ENCODE measurements at regions not wholly inside any gene's neighbourhood (a gene's known extent, or its start where the extent isn't known, plus 50 kb on each side); places are given as distances from the start of the nearest gene placed in this dataset.
A peak's percentile ranks its signal among the peaks of the same experiment; 100 is the strongest.

DNA sequence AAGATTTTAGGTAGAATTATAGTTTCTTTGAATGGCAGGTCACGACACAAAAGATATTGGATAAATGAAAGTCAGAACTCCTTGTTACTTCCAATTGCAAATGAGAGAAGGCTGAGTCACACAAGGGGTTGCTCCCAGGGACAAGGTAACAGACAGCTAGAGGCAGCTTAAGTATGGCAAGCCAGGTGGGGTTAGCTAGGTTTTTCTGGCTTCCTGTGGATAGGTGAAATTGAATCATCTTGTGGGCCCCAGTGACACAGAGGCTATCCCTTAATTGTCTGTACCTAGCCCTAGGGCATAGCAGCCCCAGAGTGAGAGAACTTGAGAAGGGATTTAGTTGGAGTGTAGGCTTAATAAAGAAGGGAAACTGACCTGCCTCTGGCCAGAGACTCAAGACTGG lies 407.7 kb upstream of the SLC8A1 start:
- intact Hi-C loops (cut with micrococcal nuclease; ENCODE audit: unreplicated experiment) = no loop called here
- Histone ChIP-seq H3K4me1 (replicated peaks; ENCODE audit: insufficient read depth) (no peaks in the 10 kb centered on the region), H3K4me3 (no peak overlapping the region), H3K4me2 (no peak overlapping the region), H3K9me3 (ENCODE audit: insufficient read depth, low read depth) (peaks cover 4% of the 10 kb centered on the region), H4K20me1 (ENCODE audit: insufficient read depth) (no peaks in the 10 kb centered on the region), H3K36me3 (ENCODE audit: low read depth) (no peaks in the 10 kb centered on the region), H3K27ac (no peak overlapping the region), H3K79me2 (ENCODE audit: low read depth) (no peaks in the 10 kb centered on the region), H3F3A (ENCODE audit: insufficient read depth, low read depth) (no peaks in the 10 kb centered on the region), H3K27me3 (ENCODE audit: insufficient read depth, low read depth) (no peaks in the 10 kb centered on the region), H2AFZ (no peak overlapping the region), H3K9me2 (ENCODE audit: insufficient read depth) (no peaks in the 10 kb centered on the region)
- DNase-seq = peak in 1 of 2 experiments; percentile 2
- no TSS peak for BruUV-seq (replicated peaks)
- CTCF ChIA-PET = no interaction called here
- POLR2A ChIA-PET (ENCODE audit: unreplicated experiment) = no interaction called here
- no peak for TF ChIP-seq EZH2 (IDR thresholded peaks at IDR 0.05; ENCODE audit: low read depth)
- TF ChIP-seq, protein P1, sequence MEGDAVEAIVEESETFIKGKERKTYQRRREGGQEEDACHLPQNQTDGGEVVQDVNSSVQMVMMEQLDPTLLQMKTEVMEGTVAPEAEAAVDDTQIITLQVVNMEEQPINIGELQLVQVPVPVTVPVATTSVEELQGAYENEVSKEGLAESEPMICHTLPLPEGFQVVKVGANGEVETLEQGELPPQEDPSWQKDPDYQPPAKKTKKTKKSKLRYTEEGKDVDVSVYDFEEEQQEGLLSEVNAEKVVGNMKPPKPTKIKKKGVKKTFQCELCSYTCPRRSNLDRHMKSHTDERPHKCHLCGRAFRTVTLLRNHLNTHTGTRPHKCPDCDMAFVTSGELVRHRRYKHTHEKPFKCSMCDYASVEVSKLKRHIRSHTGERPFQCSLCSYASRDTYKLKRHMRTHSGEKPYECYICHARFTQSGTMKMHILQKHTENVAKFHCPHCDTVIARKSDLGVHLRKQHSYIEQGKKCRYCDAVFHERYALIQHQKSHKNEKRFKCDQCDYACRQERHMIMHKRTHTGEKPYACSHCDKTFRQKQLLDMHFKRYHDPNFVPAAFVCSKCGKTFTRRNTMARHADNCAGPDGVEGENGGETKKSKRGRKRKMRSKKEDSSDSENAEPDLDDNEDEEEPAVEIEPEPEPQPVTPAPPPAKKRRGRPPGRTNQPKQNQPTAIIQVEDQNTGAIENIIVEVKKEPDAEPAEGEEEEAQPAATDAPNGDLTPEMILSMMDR (conservative IDR thresholded peaks at IDR 0.05) = no peak

DNA sequence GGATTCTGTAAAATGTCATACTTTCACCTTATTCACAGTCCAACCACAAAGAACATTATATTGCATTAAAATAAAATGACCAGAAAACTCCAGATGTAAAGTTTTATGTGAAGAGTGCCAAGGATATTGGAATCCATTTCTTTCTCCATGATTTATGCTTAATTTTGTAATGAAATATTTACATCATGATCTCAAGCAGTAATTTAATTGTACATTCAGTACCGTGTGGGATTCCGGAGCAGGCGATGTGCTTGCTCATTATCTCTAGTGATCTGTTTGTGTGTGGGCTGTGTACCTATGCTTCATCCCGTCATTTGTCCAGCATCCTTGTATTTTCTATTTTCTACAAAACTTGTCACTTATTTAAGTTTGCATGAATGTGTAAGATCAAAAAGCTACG lies 415.9 kb upstream of the SLC8A1 start:
- TF ChIP-seq, protein P1 (conservative IDR thresholded peaks at IDR 0.05) = no peak
- TF ChIP-seq EZH2 (IDR thresholded peaks at IDR 0.05; ENCODE audit: low read depth) = no peak
- Histone ChIP-seq H3K4me3 (no peak overlapping the region), H3K27ac (no peak overlapping the region), H3K4me2 (no peak overlapping the region), H3K4me1 (replicated peaks; ENCODE audit: insufficient read depth) (no peaks in the 10 kb centered on the region), H3K9me3 (ENCODE audit: insufficient read depth, low read depth) (no peaks in the 10 kb centered on the region), H3K36me3 (ENCODE audit: low read depth) (no peaks in the 10 kb centered on the region), H3F3A (ENCODE audit: insufficient read depth, low read depth) (no peaks in the 10 kb centered on the region), H4K20me1 (ENCODE audit: insufficient read depth) (no peaks in the 10 kb centered on the region), H2AFZ (no peak overlapping the region; the same call in 1 of the 2 replicates), H3K79me2 (ENCODE audit: low read depth) (no peaks in the 10 kb centered on the region), H3K27me3 (ENCODE audit: insufficient read depth, low read depth) (no peaks in the 10 kb centered on the region), H3K9me2 (ENCODE audit: insufficient read depth) (no peaks in the 10 kb centered on the region)
- intact Hi-C loops (cut with micrococcal nuclease; ENCODE audit: unreplicated experiment) = no loop called here
- DNase-seq = no peak
- no TSS peak for BruUV-seq (replicated peaks)
- CTCF ChIA-PET = no interaction called here
- POLR2A ChIA-PET (ENCODE audit: unreplicated experiment) = no interaction called here

DNA sequence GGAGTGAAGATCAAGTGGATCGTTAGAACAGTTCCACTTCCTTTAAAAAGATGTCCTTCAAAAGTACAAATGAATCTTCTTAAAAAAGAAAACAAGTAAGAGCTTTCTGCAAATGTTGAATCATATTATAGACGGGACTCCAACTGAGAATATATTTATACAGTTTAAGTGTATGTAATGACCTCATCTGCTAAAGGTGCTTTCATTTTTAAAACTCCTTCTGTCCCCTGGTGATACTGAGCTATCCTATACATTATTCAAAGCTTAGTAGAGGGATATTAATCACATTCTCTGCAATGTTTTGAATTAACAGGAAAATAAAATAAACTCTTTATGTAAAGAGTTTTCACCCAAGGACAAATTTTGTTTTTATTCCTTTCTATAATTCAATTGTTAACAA lies 420.7 kb upstream of the SLC8A1 start:
- ChIA-PET POLR2A (ENCODE audit: unreplicated experiment) (no interaction called here), CTCF (no interaction called here)
- Histone ChIP-seq H3K9me3 (ENCODE audit: insufficient read depth, low read depth) (no peaks in the 10 kb centered on the region), H3K79me2 (ENCODE audit: low read depth) (no peaks in the 10 kb centered on the region), H2AFZ (peak overlapping the region; percentile 58; the same call in 1 of the 2 replicates), H3F3A (ENCODE audit: insufficient read depth, low read depth) (no peaks in the 10 kb centered on the region), H3K27me3 (ENCODE audit: insufficient read depth, low read depth) (no peaks in the 10 kb centered on the region), H3K4me3 (no peak overlapping the region), H3K4me1 (replicated peaks; ENCODE audit: insufficient read depth) (no peaks in the 10 kb centered on the region), H3K4me2 (no peak overlapping the region), H3K27ac (no peak overlapping the region), H4K20me1 (ENCODE audit: insufficient read depth) (no peaks in the 10 kb centered on the region), H3K36me3 (ENCODE audit: low read depth) (no peaks in the 10 kb centered on the region), H3K9me2 (ENCODE audit: insufficient read depth) (no peaks in the 10 kb centered on the region)
- no TSS peak for BruUV-seq (replicated peaks)
- no peak for DNase-seq
- intact Hi-C loops (cut with micrococcal nuclease; ENCODE audit: unreplicated experiment) = loop anchor here (5.0 kb wide), 1 partner anchor 70 kb away; no protein-coding TSS in a partner anchor
- no peak for TF ChIP-seq EZH2 (IDR thresholded peaks at IDR 0.05; ENCODE audit: low read depth)
- TF ChIP-seq, protein P1 (conservative IDR thresholded peaks at IDR 0.05) = no peak

Measured in PC-9 (cell line).